NCI-H748 (cell line): ENCODE measurements at regions not wholly inside any gene's neighbourhood (a gene's known extent, or its start where the extent isn't known, plus 50 kb on each side); places are given as distances from the start of the nearest gene placed in this dataset.

Source experiments
- DNase-seq: peaks from one replicate; lab custom pipeline; 2025; ENCODE audit not compliant: unreplicated experiment; lab: John Stamatoyannopoulos, UW

DNA sequence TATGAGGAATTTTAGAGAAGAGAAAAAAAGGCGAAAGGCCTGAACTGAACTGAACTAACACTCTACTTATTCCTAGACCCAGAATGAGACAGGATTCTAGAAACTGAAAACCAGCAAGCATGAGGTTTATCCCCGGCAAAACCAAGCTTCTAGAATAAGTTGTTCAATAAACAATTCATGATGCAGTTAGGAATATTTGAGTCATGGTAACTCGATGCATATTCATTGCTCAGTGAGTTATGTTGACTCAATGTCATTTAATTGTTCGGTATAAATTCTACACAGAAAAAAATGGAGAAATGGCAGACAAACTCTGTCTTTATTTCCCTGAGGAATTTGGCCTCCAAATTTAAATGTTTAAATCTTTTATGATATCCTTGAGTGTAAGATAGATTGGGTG lies 321.5 kb downstream of the SATB2 start:
- no peak for DNase-seq

DNA sequence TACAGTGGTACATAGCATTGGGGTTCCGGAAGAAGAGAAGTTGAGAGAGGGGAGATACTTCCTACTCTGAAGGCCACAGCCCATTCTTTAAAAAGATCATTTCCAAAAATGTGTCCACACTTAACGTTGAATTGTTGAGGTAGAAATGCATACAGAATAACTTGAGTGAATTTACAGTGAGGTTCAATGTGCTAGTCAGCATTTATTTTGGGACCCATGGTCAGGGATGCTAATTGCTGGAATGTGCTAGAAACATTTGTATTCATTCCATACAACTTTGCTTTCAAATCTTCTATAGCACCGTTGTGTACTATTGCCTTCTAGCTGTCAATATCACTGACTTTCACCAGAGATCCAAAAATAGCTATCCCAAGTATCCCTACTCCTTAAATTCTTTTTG lies 325.9 kb downstream of the SATB2 start:
- DNase-seq = no peak

DNA sequence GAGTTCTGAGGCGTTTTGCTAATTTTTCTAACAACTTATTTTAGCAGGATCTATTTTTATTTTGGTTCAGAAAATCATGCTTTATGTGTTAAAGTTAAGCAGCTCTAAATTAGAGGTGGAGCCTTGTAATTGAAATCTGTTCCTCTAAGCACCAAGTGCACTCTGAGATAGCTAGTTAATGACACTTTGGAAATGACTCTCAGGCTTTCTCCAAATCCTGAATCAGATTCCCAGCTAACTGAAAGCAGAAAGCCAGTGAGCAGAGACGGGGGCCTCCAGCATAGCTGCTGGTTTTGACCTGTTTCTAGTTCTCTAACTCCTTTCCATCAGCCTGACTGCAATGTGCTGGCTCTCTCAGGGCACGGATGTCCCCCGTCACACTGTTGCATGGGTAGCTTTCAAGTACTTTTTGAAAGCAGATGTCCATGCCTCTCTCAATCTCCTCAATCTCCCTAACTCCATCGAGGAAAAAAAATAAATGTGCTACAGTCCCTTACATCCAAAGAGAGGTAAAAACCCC lies 326.5 kb downstream of the SATB2 start:
- DNase-seq = no peak

DNA sequence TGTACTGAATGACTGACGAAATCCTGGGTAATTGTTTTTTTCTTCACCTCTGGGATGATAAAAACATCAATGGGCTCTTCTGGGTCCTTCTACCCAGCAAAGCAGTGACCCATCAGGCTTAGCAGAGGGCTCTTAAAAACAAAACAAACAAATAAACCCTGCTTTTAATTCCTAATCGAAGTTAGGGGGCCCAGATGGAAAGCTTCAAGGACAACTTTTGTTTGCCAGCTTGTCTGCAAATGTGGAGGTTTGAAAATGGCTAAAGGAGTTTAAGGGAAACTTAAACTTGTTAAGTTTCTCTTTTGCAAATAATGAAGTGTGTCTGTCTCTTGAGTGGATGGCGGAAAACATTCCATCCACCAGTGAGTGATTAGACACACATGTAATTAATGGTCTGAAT lies 327.2 kb downstream of the SATB2 start:
- no peak for DNase-seq

DNA sequence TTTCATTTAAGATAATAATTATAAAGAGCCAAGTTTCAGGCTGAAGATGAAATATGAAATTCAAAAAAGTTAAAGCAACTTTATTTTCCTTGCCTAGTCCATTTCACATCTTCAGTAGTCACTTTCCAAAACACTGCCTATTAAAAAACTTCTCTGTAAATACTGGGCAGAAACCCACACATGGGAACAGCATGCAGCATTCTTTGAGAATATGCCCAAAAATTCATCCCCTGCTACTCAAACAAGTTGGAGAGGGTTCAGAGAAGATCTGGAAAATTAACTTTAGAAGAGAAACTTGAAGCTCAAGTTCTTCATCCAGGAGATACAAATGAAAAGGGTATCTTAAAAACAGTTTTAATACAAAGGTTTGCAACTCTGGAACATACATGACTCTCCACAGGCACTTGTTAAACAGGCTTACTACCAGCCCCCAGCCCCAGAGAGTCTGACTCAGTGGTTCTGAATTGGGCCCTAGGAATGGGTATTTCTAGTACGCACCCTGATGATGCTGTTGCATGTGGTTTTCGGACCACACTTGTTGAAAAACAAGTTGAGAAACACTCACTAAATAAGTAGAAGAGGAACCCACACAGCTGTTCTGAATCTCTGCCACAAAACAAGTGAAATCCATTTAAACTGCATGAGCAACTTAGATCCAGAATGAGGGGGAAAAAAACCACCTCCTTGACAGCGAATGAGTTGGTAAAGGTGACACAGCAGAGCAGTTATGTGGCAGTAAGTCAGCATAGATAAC lies 329.1 kb downstream of the SATB2 start:
- no peak for DNase-seq

DNA sequence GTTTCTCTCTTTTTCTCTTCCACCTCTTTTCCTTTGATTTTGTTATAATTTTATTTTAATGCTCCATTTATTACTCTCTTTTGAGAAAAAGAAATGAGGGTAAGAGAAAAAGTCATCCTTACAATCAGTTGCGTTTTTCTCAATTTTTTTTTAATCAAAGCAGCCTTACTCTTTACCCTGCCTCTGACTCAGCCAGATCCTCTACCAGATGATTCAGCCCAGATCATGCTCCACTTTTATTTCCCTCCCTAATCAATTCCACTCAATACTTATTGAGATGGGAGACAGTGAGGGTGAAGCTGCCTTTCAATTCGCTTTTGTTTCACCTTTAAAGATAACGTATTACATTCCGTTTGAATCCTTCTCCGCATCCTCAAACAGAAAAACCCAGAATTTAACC lies 337.9 kb downstream of the SATB2 start:
- DNase-seq = no peak

DNA sequence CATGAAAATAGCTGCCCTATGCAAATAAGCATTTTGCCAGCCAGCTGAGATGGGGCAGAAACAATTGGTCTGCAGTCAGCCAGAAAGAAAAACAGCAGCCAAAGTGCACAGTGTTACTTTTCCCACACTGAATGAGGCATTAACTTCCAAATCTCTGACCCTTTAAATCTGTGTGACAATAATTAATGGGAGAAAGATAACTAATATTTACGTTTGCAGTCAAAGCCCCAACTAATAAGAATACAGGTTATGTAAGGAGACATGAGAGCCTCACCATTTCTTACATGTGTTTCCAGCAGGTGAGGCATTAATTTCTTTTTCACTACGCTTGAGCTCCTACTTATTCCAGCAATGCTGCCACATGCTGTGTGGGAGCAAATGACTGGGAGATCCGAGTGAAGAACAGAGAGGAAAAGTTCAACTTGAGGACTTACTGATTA lies 339.0 kb downstream of the SATB2 start:
- no peak for DNase-seq

DNA sequence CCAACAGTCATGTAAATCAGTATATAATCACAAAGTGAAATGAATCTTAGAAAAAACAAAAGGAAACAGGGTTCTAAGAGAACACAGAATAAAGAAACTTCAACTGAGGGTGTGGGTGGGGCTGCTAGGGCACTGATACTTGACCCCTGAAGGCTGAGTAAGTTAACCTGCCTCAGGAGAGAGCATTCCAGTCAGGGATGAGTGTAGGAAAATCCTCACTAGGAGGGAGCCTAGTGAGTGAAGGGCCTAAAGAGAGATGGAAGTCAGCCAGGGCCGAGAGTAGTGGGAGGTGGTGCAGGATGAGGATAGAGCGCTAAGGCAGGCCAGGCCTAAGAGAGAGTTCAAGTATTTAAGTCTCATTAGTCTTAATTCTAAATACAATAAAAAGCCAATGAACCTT lies 342.6 kb downstream of the SATB2 start:
- no peak for DNase-seq

DNA sequence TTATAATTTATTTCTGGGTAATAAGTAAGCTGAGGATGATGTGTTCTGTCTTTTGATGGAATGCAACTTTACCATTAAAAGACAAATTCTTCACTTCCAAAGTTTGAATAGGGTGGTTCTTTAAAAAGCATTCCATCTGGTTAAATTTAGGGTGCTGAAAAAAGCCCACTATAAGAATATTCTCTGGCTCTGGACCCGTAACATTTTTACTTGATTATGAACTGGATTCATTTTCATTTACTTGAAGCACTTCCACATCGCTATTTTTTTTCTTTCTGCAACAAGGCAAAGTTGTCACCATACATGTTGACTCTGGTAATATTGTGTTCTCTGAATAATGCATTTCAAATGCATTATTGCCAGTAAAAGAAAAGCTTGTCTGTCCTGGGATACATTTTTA lies 344.6 kb downstream of the SATB2 start:
- DNase-seq = no peak

DNA sequence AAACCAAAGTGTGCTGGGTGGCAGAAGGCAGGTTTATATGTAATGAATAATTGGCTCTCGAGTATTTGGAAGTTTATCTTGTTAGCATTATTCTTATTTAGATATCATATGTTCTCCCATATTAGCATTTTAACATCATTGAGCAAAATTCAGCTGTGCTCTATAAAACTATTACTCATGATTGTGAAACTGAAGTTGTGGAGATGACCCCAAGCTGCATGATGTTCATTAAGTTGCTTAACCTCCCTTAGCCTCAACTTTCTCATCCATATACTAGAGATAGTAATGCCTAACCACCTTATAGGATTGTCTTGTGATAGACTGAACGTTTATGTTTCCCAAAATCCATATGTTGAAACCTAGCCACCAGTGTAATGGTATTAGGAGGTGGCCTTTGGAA lies 346.3 kb downstream of the SATB2 start:
- DNase-seq = no peak

DNA sequence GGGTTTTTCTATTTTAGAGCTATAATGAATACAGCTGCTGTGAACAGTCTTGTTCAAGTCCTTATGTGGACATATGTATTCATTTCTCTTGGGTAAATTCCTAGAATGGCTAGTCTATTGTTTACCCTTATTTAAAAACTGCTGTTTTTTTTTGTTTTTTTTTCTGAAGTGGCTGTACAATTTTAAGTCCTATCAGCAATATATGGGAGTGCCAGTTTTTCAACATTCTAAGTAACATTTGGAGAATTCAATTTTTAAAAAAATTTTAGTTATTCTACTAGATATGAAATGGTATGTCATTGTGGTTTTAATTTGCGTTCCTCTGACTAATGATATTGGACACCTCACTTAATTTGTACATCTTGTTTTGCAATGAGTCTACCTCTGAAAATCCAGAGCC lies 349.7 kb downstream of the SATB2 start:
- DNase-seq = no peak

DNA sequence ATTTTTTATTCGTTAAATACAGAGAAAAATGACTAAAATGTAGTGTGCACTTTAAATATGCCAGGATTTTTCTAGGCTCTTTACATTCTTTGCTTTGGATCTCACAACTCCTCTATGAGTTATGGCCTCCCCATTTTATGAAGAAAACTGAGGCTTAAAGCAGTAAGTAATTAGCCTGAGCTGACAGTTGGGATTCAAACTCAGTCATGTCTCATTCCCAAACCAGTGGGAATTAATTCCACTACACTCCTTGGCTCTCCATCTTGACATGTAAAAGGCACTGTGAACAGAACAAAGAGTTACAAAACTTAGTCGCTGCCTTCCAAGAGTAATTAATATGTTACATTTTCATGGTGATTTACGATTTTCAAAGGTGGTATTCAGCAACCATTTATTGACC lies 351.9 kb downstream of the SATB2 start:
- DNase-seq = no peak

DNA sequence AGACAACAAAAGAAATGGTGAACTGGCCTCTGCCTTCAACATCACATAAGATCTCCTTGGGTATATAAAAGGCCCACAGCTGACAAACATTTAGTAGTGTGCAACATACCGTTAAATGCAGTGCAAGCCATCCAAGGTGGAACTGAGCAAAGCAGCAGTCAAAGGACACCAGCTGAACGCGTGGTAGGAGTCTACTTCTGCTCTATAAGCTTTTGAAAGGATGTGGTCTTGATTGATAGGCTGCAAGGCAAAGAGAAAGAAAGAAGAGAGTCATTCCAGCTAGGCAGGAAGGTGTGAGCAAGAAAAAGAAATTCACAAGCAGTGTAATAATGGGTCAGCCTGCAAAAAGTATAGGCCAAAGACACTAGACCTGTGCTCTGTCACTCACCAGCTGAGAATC lies 356.3 kb downstream of the SATB2 start:
- DNase-seq = no peak

DNA sequence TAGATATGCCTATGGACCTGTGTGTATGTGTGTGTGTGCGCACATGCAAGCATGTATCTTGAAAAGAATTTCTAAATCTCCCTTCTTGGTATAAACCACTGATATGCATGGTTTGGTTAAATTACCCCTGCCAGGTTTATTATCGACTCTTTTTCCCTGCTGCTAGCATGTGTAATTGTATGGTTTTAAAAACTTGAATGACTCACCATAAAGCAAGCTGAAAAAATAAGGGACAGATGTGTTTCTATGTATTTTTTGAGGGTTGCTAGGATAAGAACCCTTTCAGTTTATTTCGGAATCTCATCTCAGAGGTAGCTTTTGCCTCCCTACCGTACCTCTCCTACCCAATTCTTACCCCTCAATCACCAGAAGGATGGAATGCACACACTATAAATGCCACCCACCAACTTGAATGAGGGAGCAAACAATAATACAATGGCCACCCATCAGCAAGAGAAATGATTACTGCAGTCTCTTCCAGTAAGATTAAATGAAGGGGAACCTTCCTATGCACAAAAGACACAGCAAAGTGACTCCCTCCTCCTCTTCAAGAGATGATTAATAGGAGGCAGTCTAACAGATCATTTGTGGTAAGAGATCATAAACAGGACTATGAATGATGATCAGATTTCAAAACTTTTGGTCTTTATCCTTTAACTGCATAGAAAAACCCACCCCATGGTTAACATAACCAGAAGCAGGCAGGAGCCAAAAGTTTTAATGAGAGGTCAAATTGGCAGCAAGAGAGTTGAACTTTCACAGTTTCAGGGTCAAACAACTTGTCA lies 357.2 kb downstream of the SATB2 start:
- DNase-seq = peak; percentile 87

DNA sequence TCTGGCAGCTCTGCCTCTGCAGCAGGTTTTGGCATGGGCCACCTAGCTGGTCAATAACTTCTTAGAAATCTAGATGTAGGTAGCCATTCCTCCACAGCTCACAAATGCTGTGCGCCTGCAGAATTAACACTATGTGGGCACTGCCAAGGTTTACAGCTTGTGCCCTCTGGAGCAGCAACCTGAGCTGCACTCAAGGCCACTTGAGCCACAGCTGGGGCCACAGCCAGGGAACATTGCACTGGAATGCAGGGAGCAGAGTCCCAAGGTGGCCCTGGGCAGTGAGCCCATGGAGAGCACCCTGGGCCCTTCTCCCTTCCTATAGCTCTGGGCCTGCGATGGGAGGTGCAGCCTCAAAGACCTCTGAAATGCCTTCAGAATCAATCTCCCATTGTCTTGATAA lies 365.3 kb downstream of the SATB2 start:
- no peak for DNase-seq

DNA sequence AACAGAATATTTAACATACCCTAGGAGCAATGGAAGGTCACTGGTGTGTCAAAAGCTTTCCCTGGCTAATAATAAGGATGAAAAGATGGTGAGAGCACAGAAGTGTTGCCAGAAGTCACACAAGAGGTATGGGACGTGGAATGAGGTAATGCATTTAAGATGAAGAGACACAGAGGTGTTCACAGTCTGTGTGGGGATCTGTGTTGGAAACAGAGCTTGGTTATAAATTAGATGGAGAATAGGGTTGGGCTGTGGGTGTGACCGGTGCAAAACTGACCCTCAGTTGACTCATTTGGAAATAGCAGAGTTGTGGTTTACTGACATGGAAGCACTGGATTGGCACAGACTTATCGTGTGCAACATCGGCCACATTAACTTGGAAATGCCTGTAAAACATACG lies 372.5 kb downstream of the SATB2 start:
- no peak for DNase-seq

DNA sequence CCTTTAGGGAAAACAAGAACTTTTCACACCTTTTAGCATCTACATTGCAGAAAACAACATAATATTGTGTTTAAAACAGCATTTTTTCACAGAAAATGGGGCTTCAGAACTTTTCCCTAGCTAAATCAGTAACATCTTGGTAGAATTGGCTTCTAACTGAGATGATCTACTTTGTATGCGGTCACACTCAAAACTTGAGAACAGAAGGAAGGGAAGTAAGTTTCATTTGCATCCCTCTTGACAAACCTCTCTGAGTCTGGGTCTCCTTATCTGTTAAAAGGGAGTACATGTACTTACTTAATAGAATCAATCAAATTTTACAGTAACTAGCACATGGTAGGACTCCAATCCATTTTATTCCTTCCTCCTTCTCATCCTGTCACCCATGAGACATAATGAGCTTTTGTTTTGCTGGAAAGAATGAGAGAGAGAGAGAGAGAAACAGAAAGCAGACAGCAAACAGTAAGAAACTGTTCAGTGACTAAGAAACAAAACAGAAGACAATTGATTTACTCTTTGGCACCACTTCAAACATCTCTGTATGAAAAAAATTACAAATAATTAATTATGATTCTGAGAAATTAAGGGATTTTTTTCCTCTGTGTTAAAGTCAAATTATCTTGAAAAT lies 387.3 kb downstream of the SATB2 start:
- DNase-seq = no peak

DNA sequence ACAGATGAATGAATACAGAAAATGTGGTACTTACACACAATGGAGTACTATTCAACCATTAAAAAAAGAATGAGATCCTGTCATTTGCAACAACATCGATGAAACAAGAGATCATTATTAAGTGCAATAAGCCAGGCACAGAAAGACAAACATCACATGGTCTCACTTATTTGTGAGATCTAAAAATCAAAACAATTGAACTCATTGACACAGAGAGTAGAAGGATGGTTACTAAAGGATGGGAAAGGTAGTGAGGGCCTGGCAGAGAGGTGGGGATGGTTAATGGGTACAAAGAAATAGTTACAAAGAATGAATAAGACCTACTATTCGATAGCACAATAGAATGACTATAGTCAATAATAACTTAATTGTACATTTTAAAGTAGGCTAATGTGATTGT lies 393.5 kb downstream of the SATB2 start:
- no peak for DNase-seq

DNA sequence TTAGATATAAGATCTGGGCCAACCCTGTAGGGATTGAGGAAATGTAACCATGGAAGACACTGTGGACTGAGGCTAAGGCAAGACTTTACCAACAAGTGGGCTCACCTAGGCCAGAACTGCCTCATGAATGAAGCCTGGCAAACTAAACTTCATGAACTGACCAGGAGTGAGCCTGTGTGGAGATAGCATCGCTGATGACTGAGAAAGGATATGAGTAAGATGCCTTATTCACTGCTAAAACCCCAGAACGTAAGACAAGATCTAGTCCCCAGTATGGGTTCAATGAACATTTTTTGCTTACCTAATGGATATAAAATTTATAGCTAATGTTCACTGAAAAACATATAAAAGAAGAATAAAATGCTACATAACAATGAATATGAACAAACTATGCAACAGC lies 399.8 kb downstream of the SATB2 start:
- no peak for DNase-seq

DNA sequence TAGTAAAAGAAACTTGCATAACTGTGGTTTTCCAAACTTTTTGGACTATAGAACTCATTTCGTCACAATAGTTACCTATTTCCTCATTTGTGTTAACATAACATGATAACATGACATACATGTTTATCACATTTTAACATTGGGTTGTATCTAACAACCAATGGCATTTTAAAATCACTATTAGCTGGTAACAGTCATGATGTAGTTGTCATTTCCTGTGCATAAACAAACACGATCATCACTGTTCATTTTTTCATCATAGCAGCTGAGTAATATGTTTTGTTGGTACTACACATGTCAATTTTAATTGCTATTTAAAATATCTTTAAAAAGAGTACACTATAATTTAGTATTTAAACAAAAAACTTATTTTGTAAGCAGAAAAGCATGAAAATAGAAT lies 402.4 kb downstream of the SATB2 start:
- no peak for DNase-seq

DNA sequence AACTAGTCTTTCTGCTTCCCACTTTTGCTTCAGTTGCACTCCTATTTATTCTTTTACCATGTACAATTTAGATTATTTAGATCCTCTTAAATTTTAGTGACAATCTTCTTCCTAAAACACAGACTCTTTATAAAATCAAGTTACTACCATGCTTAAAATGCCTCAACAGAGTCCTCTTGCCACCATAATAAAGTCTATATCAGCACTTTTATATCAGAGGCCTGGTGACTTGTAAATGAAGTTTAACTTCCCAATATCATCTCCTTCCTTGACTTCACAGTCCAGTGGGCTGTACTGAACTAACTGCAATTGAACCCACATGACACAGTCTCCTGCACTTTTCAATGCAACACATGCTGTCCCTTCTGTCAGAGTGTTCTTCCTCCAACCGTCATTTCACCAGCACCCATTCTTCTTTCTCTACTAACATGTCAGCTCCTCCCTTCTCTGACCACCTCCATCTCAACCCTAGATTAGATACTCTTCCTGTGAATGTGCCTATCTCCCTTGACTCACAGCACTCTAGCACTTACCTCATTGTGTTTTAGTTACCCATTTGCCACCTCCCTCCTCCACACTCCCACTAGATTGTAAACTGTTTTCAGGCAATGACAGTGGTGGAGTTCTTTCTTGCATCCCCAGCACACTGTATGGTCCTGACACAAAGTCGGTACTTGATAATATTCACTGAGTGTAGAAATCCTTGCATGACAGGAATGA lies 414.9 kb downstream of the SATB2 start:
- no peak for DNase-seq
